ENCODE measurements at regions not wholly inside any gene's neighbourhood (a gene's known extent, or its start where the extent isn't known, plus 50 kb on each side); places are given as distances from the start of the nearest gene placed in this dataset.

- peaks cover 65% of the 10 kb centered on the region for H3K36me3 Mint-ChIP-seq (ENCODE audit: low read depth)
- TF ChIP-seq CTCF (IDR thresholded peaks at IDR 0.05; ENCODE audit: unreplicated experiment in 3 of 3): no peak
- no peaks in the 10 kb centered on the region for H3K4me1 Mint-ChIP-seq
- no peak overlapping the region for H3K27ac Mint-ChIP-seq
- H3K9me3 Mint-ChIP-seq: peaks cover 7% of the 10 kb centered on the region
- no peak overlapping the region for H3K4me3 Mint-ChIP-seq
- H3K27me3 Mint-ChIP-seq (ENCODE audit: low read depth): no peaks in the 10 kb centered on the region
Measured at GRCh38 chr6:71375676-71376075, 87.1 kb downstream of the OGFRL1 start.

- TF ChIP-seq CTCF (IDR thresholded peaks at IDR 0.05; ENCODE audit: unreplicated experiment in 3 of 3): no peak
- Mint-ChIP-seq H3K36me3 (ENCODE audit: low read depth) (peaks cover 62% of the 10 kb centered on the region), H3K9me3 (peaks cover 7% of the 10 kb centered on the region), H3K27me3 (ENCODE audit: low read depth) (no peaks in the 10 kb centered on the region), H3K4me3 (no peak overlapping the region), H3K27ac (peak overlapping the region in 2 of 3 experiments; percentile 38 to 53), H3K4me1 (no peaks in the 10 kb centered on the region)
Measured at GRCh38 chr6:71376830-71377229, 88.2 kb downstream of the OGFRL1 start.

- Mint-ChIP-seq H3K4me3 (no peak overlapping the region), H3K27ac (peak overlapping the region in 1 of 3 experiments; percentile 59), H3K9me3 (no peaks in the 10 kb centered on the region), H3K4me1 (peaks cover 25% of the 10 kb centered on the region), H3K36me3 (ENCODE audit: low read depth) (peaks cover 28% of the 10 kb centered on the region), H3K27me3 (ENCODE audit: low read depth) (no peaks in the 10 kb centered on the region)
- TF ChIP-seq CTCF (IDR thresholded peaks at IDR 0.05; ENCODE audit: unreplicated experiment in 3 of 3): no peak
Measured at GRCh38 chr6:71383476-71383875, 94.9 kb downstream of the OGFRL1 start.

- Mint-ChIP-seq H3K4me3 (no peak overlapping the region), H3K27me3 (ENCODE audit: low read depth) (no peaks in the 10 kb centered on the region), H3K36me3 (ENCODE audit: low read depth) (peaks cover 26% of the 10 kb centered on the region), H3K4me1 (peaks cover 29% of the 10 kb centered on the region), H3K9me3 (no peaks in the 10 kb centered on the region), H3K27ac (peak overlapping the region in 1 of 3 experiments; percentile 59)
- peak; percentile 69 to 79 (median 72) for TF ChIP-seq CTCF (IDR thresholded peaks at IDR 0.05; ENCODE audit: unreplicated experiment in 3 of 3)
Measured at GRCh38 chr6:71383901-71384489, 95.4 kb downstream of the OGFRL1 start.

GRCh38 chr6:71385111-71385822 is 96.7 kb downstream of the OGFRL1 start:
- H3K9me3 Mint-ChIP-seq: no peaks in the 10 kb centered on the region
- H3K27me3 Mint-ChIP-seq (ENCODE audit: low read depth): no peaks in the 10 kb centered on the region
- peak overlapping the region; percentile 37 to 73 (median 59) for H3K27ac Mint-ChIP-seq
- no peak overlapping the region for H3K4me3 Mint-ChIP-seq
- peaks cover 31% of the 10 kb centered on the region for H3K36me3 Mint-ChIP-seq (ENCODE audit: low read depth)
- H3K4me1 Mint-ChIP-seq: peaks cover 35% of the 10 kb centered on the region
- TF ChIP-seq CTCF (IDR thresholded peaks at IDR 0.05; ENCODE audit: unreplicated experiment in 3 of 3): no peak

- no peaks in the 10 kb centered on the region for H3K9me3 Mint-ChIP-seq
- peaks cover 27% of the 10 kb centered on the region for H3K36me3 Mint-ChIP-seq (ENCODE audit: low read depth)
- no peak overlapping the region for H3K4me3 Mint-ChIP-seq
- H3K27me3 Mint-ChIP-seq (ENCODE audit: low read depth): no peaks in the 10 kb centered on the region
- H3K27ac Mint-ChIP-seq: peak overlapping the region in 2 of 3 experiments; percentile 59 to 60
- no peak for TF ChIP-seq CTCF (IDR thresholded peaks at IDR 0.05; ENCODE audit: unreplicated experiment in 3 of 3)
- peaks cover 35% of the 10 kb centered on the region for H3K4me1 Mint-ChIP-seq
Measured at GRCh38 chr6:71386215-71386614, 97.6 kb downstream of the OGFRL1 start.
